ENCODE measurements at regions not wholly inside any gene's neighbourhood (a gene's known extent, or its start where the extent isn't known, plus 50 kb on each side); places are given as distances from the start of the nearest gene placed in this dataset.
"Not testable (repeated sequence)": the region's sequence is repeated elsewhere in the genome, so short reads cannot be mapped to it uniquely, and the experiment has no call there.

- DNase-seq = no peak
Observed at GRCh38 chr3:99295836-99296235, 342.6 kb upstream of the COL8A1 start.

- not testable (repeated sequence) for DNase-seq
Observed at GRCh38 chr3:99294092-99294491, 344.3 kb upstream of the COL8A1 start.

GRCh38 chr3:99287876-99288275, 350.5 kb upstream of the COL8A1 start:
- DNase-seq = no peak

GRCh38 chr3:99286266-99286845, 352.0 kb upstream of the COL8A1 start:
- DNase-seq = no peak

GRCh38 chr3:99269606-99270351, 368.3 kb upstream of the DCBLD2 start:
- no peak for DNase-seq

- DNase-seq = no peak
Observed at GRCh38 chr3:99256788-99257187, 355.3 kb upstream of the DCBLD2 start.

GRCh38 chr3:99253963-99254355, 352.5 kb upstream of the DCBLD2 start:
- DNase-seq = no peak

GRCh38 chr3:99250821-99251355, 349.4 kb upstream of the DCBLD2 start:
- no peak for DNase-seq

GRCh38 chr3:99250272-99250671, 348.8 kb upstream of the DCBLD2 start:
- DNase-seq = no peak

GRCh38 chr3:99249627-99250026, 348.1 kb upstream of the DCBLD2 start:
- DNase-seq = no peak

- no peak for DNase-seq
Observed at GRCh38 chr3:99248913-99249312, 347.4 kb upstream of the DCBLD2 start.

GRCh38 chr3:99248130-99248529, 346.6 kb upstream of the DCBLD2 start:
- no peak for DNase-seq

- DNase-seq = no peak
Observed at GRCh38 chr3:99246010-99246654, 344.6 kb upstream of the DCBLD2 start.

GRCh38 chr3:99242271-99242670, 340.8 kb upstream of the DCBLD2 start:
- no peak for DNase-seq

- DNase-seq = no peak
Observed at GRCh38 chr3:99240700-99241099, 339.2 kb upstream of the DCBLD2 start.

- no peak for DNase-seq
Observed at GRCh38 chr3:99236576-99236975, 335.1 kb upstream of the DCBLD2 start.

- DNase-seq = no peak
Observed at GRCh38 chr3:99232696-99233095, 331.2 kb upstream of the DCBLD2 start.

- DNase-seq = no peak
Observed at GRCh38 chr3:99218468-99218867, 317.0 kb upstream of the DCBLD2 start.

- no peak for DNase-seq
Observed at GRCh38 chr3:99212969-99213368, 311.5 kb upstream of the DCBLD2 start.

GRCh38 chr3:99211309-99211708, 309.8 kb upstream of the DCBLD2 start:
- DNase-seq = no peak

- DNase-seq = no peak
Observed at GRCh38 chr3:99199021-99199420, 297.5 kb upstream of the DCBLD2 start.

GRCh38 chr3:99191186-99191585, 289.7 kb upstream of the DCBLD2 start:
- DNase-seq = no peak

- no peak for DNase-seq
Observed at GRCh38 chr3:99188936-99189335, 287.4 kb upstream of the DCBLD2 start.

GRCh38 chr3:99186016-99186415, 284.5 kb upstream of the DCBLD2 start:
- DNase-seq = no peak

Measured in GOT3 (cell line).